ENCODE measurements at regions not wholly inside any gene's neighbourhood (a gene's known extent, or its start where the extent isn't known, plus 50 kb on each side); places are given as distances from the start of the nearest gene placed in this dataset.

DNA sequence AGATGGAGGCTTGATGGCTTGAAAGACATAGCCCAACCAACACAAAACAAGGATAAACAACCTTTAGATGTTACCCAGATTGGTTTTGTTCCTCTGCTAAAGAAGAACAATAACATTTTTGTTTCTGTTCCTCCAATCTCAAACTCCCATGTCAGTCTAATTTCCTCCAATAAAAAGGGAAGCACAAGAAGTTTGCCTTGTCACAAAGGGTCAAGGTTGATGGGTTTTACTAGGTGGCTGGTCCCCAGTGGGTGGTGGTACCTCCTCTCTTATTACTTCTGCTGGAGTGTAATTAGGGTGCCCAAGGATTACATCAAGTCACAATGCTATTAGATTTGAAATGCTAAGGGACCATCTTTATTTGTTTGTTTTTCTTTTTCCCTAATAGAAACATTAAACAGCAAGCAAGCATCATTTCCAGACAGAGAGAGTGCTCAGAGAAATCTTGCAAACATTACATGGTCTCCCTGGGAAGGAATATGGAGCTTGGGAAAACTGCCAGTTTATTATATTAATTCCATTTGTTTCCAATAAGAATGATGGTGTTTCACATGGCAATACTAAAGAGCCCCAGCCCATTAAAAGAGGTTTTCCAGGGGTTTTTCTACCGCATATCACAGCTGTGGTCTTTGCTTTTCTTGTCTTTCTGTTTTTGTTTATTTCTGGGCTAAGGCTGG is 78.3 kb upstream of the AOAH start:
- no peak overlapping the region for H3K27ac ChIP-seq (ENCODE audit: low read depth in 1 of 2, low read length in 2 of 2)
- H3K27me3 ChIP-seq (ENCODE audit: control insufficient read depth in 1 of 2, insufficient read depth in 2 of 2, low read length in 1 of 2), result no peaks in the 10 kb centered on the region
- no peaks in the 10 kb centered on the region for H3K36me3 ChIP-seq (ENCODE audit: control insufficient read depth in 1 of 2, insufficient read depth in 2 of 2, low read length in 1 of 2)
- no peak overlapping the region for H3K4me3 ChIP-seq (ENCODE audit: low read length in 2 of 2)
- 18 to 35% methylated on average over 1 of the region's 1 CpG for WGBS, 2 donors
- no peaks in the 10 kb centered on the region for H3K9me3 ChIP-seq (ENCODE audit: control insufficient read depth, low read length)
- no peaks in the 10 kb centered on the region for H3K4me1 ChIP-seq (ENCODE audit: control insufficient read depth in 1 of 2, insufficient read depth in 2 of 2, low read length in 2 of 2)
- no peak for DNase-seq
- intact Hi-C loops (cut with DNase I), result no loop called here
- ATAC-seq (ENCODE audit: low FRiP score), result no peak

- H3K36me3 ChIP-seq (ENCODE audit: control insufficient read depth in 1 of 2, insufficient read depth in 2 of 2, low read length in 1 of 2), result no peaks in the 10 kb centered on the region
- intact Hi-C loops (cut with DNase I), result no loop called here
- 85 to 89% methylated on average over 4 of the region's 4 CpGs for WGBS, 2 donors
- ATAC-seq (ENCODE audit: low FRiP score) (no peak), DNase-seq (no peak)
- no peaks in the 10 kb centered on the region for H3K9me3 ChIP-seq (ENCODE audit: control insufficient read depth, low read length)
- H3K4me3 ChIP-seq (ENCODE audit: low read length in 2 of 2), result no peak overlapping the region
- no peak overlapping the region for H3K27ac ChIP-seq (ENCODE audit: low read depth in 1 of 2, low read length in 2 of 2)
- no peaks in the 10 kb centered on the region for H3K27me3 ChIP-seq (ENCODE audit: control insufficient read depth in 1 of 2, insufficient read depth in 2 of 2, low read length in 1 of 2)
- H3K4me1 ChIP-seq (ENCODE audit: control insufficient read depth in 1 of 2, insufficient read depth in 2 of 2, low read length in 2 of 2), result no peaks in the 10 kb centered on the region
These were observed 72.7 kb upstream of the AOAH start for GRCh38 chr7:36796850-36797536.

DNA sequence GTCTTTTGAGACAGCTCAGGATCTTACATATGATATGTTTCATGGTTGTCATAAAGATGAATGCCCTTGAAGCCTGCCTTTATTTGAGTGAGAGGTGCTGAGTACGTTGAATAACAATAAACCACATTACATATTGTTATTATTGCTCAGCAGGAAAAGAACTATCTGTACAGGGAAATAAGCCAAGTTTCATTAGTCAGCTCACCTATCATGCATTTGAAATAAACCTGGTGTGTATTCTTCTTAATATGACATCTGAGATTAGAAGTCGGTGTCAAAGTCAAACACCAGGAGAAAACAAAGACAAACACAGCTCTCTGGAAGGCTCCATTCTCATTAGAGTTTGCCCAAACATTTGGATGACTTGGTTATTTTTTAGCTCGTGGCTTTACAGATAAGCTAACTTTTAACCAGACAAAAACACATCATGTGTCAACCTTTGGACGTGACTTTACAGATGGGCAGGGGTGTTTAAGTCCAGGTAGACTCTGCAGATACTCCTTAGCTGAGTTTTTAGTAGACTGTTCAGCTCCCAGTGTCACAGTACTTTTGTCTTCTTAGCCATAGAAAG is 71.2 kb upstream of the AOAH start:
- H3K9me3 ChIP-seq (ENCODE audit: control insufficient read depth, low read length), result no peaks in the 10 kb centered on the region
- WGBS, 2 donors, result 39 to 42% methylated on average over 4 of the region's 4 CpGs

DNA sequence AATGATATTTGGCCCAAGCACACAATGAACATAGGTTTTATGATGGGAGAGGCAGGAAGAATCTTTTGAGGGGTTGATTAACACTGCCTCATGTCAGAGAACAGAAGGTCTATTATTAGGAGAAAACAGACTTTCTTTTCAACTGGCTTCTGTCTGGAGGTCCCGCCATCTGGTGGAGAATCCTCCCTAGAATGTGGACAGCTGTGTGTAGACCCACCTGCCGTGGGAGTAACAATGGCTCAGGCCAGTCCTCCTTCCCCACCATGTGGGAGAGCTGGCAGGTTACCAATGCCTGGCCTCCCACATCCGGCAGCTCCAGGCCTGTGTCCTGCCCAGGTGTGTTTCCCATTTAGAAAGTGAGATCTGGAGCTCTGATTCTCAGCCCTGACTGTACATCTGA is 70.4 kb upstream of the AOAH start:
- Histone ChIP-seq H3K27ac (ENCODE audit: low read depth in 1 of 2, low read length in 2 of 2) (no peak overlapping the region), H3K9me3 (ENCODE audit: control insufficient read depth, low read length) (no peaks in the 10 kb centered on the region), H3K4me3 (ENCODE audit: low read length in 2 of 2) (no peak overlapping the region), H3K4me1 (ENCODE audit: control insufficient read depth in 1 of 2, insufficient read depth in 2 of 2, low read length in 2 of 2) (no peaks in the 10 kb centered on the region), H3K36me3 (ENCODE audit: control insufficient read depth in 1 of 2, insufficient read depth in 2 of 2, low read length in 1 of 2) (no peaks in the 10 kb centered on the region), H3K27me3 (ENCODE audit: control insufficient read depth in 1 of 2, insufficient read depth in 2 of 2, low read length in 1 of 2) (no peaks in the 10 kb centered on the region)
- ATAC-seq (ENCODE audit: low FRiP score) (no peak), DNase-seq (no peak)
- 87 to 91% methylated on average over 3 of the region's 3 CpGs for WGBS, 2 donors
- intact Hi-C loops (cut with DNase I), result no loop called here

More for the DNA sequence above, 71.2 kb upstream of the AOAH start:
- DNase-seq, result no peak
- H3K36me3 ChIP-seq (ENCODE audit: control insufficient read depth in 1 of 2, insufficient read depth in 2 of 2, low read length in 1 of 2), result no peaks in the 10 kb centered on the region
- H3K27me3 ChIP-seq (ENCODE audit: control insufficient read depth in 1 of 2, insufficient read depth in 2 of 2, low read length in 1 of 2), result no peaks in the 10 kb centered on the region
- ATAC-seq (ENCODE audit: low FRiP score), result no peak
- H3K27ac ChIP-seq (ENCODE audit: low read depth in 1 of 2, low read length in 2 of 2), result no peak overlapping the region
- no peaks in the 10 kb centered on the region for H3K4me1 ChIP-seq (ENCODE audit: control insufficient read depth in 1 of 2, insufficient read depth in 2 of 2, low read length in 2 of 2)
- no peak overlapping the region for H3K4me3 ChIP-seq (ENCODE audit: low read length in 2 of 2)
- intact Hi-C loops (cut with DNase I), result no loop called here

DNA sequence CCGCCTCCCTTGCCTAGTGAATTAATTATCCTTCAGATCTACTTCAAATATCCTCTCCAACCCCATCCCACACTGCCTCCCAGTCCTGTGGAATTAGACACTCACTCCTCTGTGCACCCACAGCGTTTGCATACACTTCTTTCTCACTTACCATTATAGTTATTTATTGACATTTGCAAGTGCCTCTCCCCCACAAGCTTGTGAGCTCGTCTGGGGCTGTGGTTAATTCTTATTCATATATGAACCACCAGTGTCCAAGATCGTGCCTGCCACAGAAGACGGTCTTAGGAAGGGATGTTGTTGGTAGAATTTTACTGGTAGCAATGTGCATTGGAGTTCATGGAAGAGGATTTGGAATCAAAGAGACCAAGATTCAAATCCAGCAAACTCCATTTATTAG is 68.1 kb upstream of the AOAH start:
- Histone ChIP-seq H3K36me3 (ENCODE audit: control insufficient read depth in 1 of 2, insufficient read depth in 2 of 2, low read length in 1 of 2) (no peaks in the 10 kb centered on the region), H3K9me3 (ENCODE audit: control insufficient read depth, low read length) (no peaks in the 10 kb centered on the region), H3K27ac (ENCODE audit: low read depth in 1 of 2, low read length in 2 of 2) (no peak overlapping the region), H3K4me1 (ENCODE audit: control insufficient read depth in 1 of 2, insufficient read depth in 2 of 2, low read length in 2 of 2) (no peaks in the 10 kb centered on the region), H3K27me3 (ENCODE audit: control insufficient read depth in 1 of 2, insufficient read depth in 2 of 2, low read length in 1 of 2) (no peaks in the 10 kb centered on the region), H3K4me3 (ENCODE audit: low read length in 2 of 2) (no peak overlapping the region)
- 80 to 82% methylated on average over 5 of the region's 5 CpGs for WGBS, 2 donors
- ATAC-seq (ENCODE audit: low FRiP score), result no peak
- DNase-seq, result no peak
- intact Hi-C loops (cut with DNase I), result no loop called here

DNA sequence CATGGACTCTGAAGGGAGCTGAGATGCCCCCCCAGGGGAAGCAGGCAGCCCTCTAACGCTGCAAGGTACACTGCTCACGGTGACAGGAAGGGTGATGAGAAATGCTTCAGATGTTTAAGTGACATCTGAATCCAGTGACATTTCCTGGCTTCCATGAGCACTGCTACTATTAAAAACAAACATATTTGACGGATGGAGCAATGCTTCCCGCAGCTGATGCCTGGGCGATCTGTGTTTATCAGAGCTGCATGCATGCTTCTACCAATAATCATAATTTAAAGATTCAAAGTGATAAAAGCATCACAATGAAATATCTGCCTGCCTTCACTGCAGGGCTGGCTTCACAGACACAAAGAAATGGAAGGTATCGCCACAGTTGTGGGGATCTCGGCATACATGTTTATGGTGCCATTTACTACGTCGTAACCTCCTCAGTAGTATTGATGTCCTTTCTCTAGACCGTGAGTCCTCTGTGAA is 66.1 kb upstream of the AOAH start:
- no peak overlapping the region for H3K4me3 ChIP-seq (ENCODE audit: low read length in 2 of 2)
- H3K9me3 ChIP-seq (ENCODE audit: control insufficient read depth, low read length), result no peaks in the 10 kb centered on the region
- no peak for DNase-seq
- ATAC-seq (ENCODE audit: low FRiP score), result no peak
- intact Hi-C loops (cut with DNase I), result no loop called here
- H3K27me3 ChIP-seq (ENCODE audit: control insufficient read depth in 1 of 2, insufficient read depth in 2 of 2, low read length in 1 of 2), result no peaks in the 10 kb centered on the region
- H3K27ac ChIP-seq (ENCODE audit: low read depth in 1 of 2, low read length in 2 of 2), result no peak overlapping the region
- 51 to 55% methylated on average over 10 of the region's 10 CpGs for WGBS, 2 donors
- H3K4me1 ChIP-seq (ENCODE audit: control insufficient read depth in 1 of 2, insufficient read depth in 2 of 2, low read length in 2 of 2), result no peaks in the 10 kb centered on the region
- no peaks in the 10 kb centered on the region for H3K36me3 ChIP-seq (ENCODE audit: control insufficient read depth in 1 of 2, insufficient read depth in 2 of 2, low read length in 1 of 2)

- WGBS, 2 donors, result 89 to 90% methylated on average over 8 of the region's 8 CpGs
- Histone ChIP-seq H3K36me3 (ENCODE audit: control insufficient read depth in 1 of 2, insufficient read depth in 2 of 2, low read length in 1 of 2) (no peaks in the 10 kb centered on the region), H3K9me3 (ENCODE audit: control insufficient read depth, low read length) (no peaks in the 10 kb centered on the region), H3K27me3 (ENCODE audit: control insufficient read depth in 1 of 2, insufficient read depth in 2 of 2, low read length in 1 of 2) (no peaks in the 10 kb centered on the region), H3K4me3 (ENCODE audit: low read length in 2 of 2) (no peak overlapping the region), H3K27ac (ENCODE audit: low read depth in 1 of 2, low read length in 2 of 2) (no peak overlapping the region), H3K4me1 (ENCODE audit: control insufficient read depth in 1 of 2, insufficient read depth in 2 of 2, low read length in 2 of 2) (no peaks in the 10 kb centered on the region)
- no peak for ATAC-seq (ENCODE audit: low FRiP score)
- intact Hi-C loops (cut with DNase I), result no loop called here
- no peak for DNase-seq
These were observed 64.7 kb upstream of the AOAH start for GRCh38 chr7:36788825-36789470.

GRCh38 chr7:36787933-36788378 is 63.7 kb upstream of the AOAH start:
- H3K36me3 ChIP-seq (ENCODE audit: control insufficient read depth in 1 of 2, insufficient read depth in 2 of 2, low read length in 1 of 2), result no peaks in the 10 kb centered on the region
- 83 to 90% methylated on average over 1 of the region's 1 CpG for WGBS, 2 donors
- DNase-seq (no peak), ATAC-seq (ENCODE audit: low FRiP score) (no peak)
- H3K9me3 ChIP-seq (ENCODE audit: control insufficient read depth, low read length), result no peaks in the 10 kb centered on the region
- H3K27me3 ChIP-seq (ENCODE audit: control insufficient read depth in 1 of 2, insufficient read depth in 2 of 2, low read length in 1 of 2), result no peaks in the 10 kb centered on the region
- H3K27ac ChIP-seq (ENCODE audit: low read depth in 1 of 2, low read length in 2 of 2), result no peak overlapping the region
- no peak overlapping the region for H3K4me3 ChIP-seq (ENCODE audit: low read length in 2 of 2)
- intact Hi-C loops (cut with DNase I), result no loop called here
- no peaks in the 10 kb centered on the region for H3K4me1 ChIP-seq (ENCODE audit: control insufficient read depth in 1 of 2, insufficient read depth in 2 of 2, low read length in 2 of 2)

Measured in aorta (tissue), 5 donors.